ENCODE measurements at regions not wholly inside any gene's neighbourhood (a gene's known extent, or its start where the extent isn't known, plus 50 kb on each side); places are given as distances from the start of the nearest gene placed in this dataset.

- no peaks in the 10 kb centered on the region for H3K36me3 ChIP-seq (ENCODE audit: insufficient read depth, low read length)
- Mint-ChIP-seq H3K4me1 (ENCODE audit: low read depth) (peaks cover 33% of the 10 kb centered on the region), H3K9me3 (no peaks in the 10 kb centered on the region), H3K27ac (no peak overlapping the region), H3K36me3 (ENCODE audit: low read depth) (no peaks in the 10 kb centered on the region), H3K27me3 (no peaks in the 10 kb centered on the region), H3K4me3 (no peak overlapping the region)
- H3K27ac ChIP-seq (ENCODE audit: low read depth in 1 of 2, low read length in 2 of 2) = no peak overlapping the region
- DNase-seq = no peak
- H3K9me3 ChIP-seq (ENCODE audit: control insufficient read depth in 1 of 2, insufficient read depth in 1 of 2, low read length in 2 of 2) = peaks cover 0 to 9% of the 10 kb centered on the region in 2 experiments
- ChIA-PET CTCF (no interaction called here), POLR2A (no interaction called here)
- H3K27me3 ChIP-seq (ENCODE audit: control insufficient read depth in 1 of 2, insufficient read depth in 2 of 2, low read length in 2 of 2) = no peaks in the 10 kb centered on the region
- no peak for TF ChIP-seq CTCF (IDR thresholded peaks at IDR 0.05)
- no peak for ATAC-seq (ENCODE audit: poor library complexity)
- intact Hi-C loops (cut with DNase I, micrococcal nuclease) = no loop called here
- no peak overlapping the region for H3K4me3 ChIP-seq (ENCODE audit: low read length)
- H3K4me1 ChIP-seq (ENCODE audit: insufficient read depth, low read length) = peaks cover 17% of the 10 kb centered on the region
Measured at GRCh38 chr11:44674809-44675208, 52.0 kb upstream of the TSPAN18 start.

- ChIA-PET POLR2A (no interaction called here), CTCF (no interaction called here)
- Histone ChIP-seq H3K4me1 (ENCODE audit: insufficient read depth, low read length) (peaks cover 28% of the 10 kb centered on the region), H3K4me3 (ENCODE audit: low read length) (no peak overlapping the region), H3K27ac (ENCODE audit: low read depth in 1 of 2, low read length in 2 of 2) (no peak overlapping the region), H3K27me3 (ENCODE audit: control insufficient read depth in 1 of 2, insufficient read depth in 2 of 2, low read length in 2 of 2) (no peaks in the 10 kb centered on the region), H3K36me3 (ENCODE audit: insufficient read depth, low read length) (no peaks in the 10 kb centered on the region), H3K9me3 (ENCODE audit: control insufficient read depth in 1 of 2, insufficient read depth in 1 of 2, low read length in 2 of 2) (peaks cover 0 to 9% of the 10 kb centered on the region in 2 experiments)
- no peaks in the 10 kb centered on the region for H3K9me3 Mint-ChIP-seq
- DNase-seq (no peak), ATAC-seq (ENCODE audit: poor library complexity) (no peak)
- no peaks in the 10 kb centered on the region for H3K27me3 Mint-ChIP-seq
- intact Hi-C loops (cut with DNase I, micrococcal nuclease) = no loop called here
- H3K36me3 Mint-ChIP-seq (ENCODE audit: low read depth) = no peaks in the 10 kb centered on the region
- H3K4me1 Mint-ChIP-seq (ENCODE audit: low read depth) = peaks cover 40% of the 10 kb centered on the region
- H3K4me3 Mint-ChIP-seq = no peak overlapping the region
- H3K27ac Mint-ChIP-seq = no peak overlapping the region
- TF ChIP-seq CTCF (IDR thresholded peaks at IDR 0.05) = no peak
Measured at GRCh38 chr11:44675906-44676305, 50.9 kb upstream of the TSPAN18 start.

All from CD4-positive, alpha-beta T cell (primary cell).